Adrenal gland (tissue), 5 donors: ENCODE measurements at regions not wholly inside any gene's neighbourhood (a gene's known extent, or its start where the extent isn't known, plus 50 kb on each side); places are given as distances from the start of the nearest gene placed in this dataset.

Source experiments
- CTCF ChIP-seq, 6 experiments: fragments of 450-650 bp in 4 of 6; fragments of 200-600 bp in 2 of 6; sonication (generic) in 1 of 6; IDR thresholded peaks; 1 replicate in 5 of 6; 2 replicates in 1 of 6; pipeline versions ENCODE4 v1.5.1 to v1.8.0; 2016 to 2021; ENCODE audit warnings: antibody characterized with exemption in 6 of 6, mild to moderate bottlenecking in 2 of 6, moderate library complexity in 1 of 6
- POLR2A ChIP-seq, 2 donors: fragments of 450-650 bp; IDR thresholded peaks; one replicate each; pipeline ENCODE4 v1.6.1; 2017; ENCODE audit warnings: antibody characterized with exemption in 2 of 2, mild to moderate bottlenecking in 2 of 2, moderate library complexity in 1 of 2
- donor health status: DM: no; HTN: no; CAD: no.

- no peak for TF ChIP-seq CTCF (IDR thresholded peaks at IDR 0.05)
- TF ChIP-seq POLR2A (IDR thresholded peaks at IDR 0.05), result no peak
These were observed 180.4 kb downstream of the FAM124B start for GRCh38 chr2:224221455-224221913.
